SK-N-SH (cell line): ENCODE measurements at regions not wholly inside any gene's neighbourhood (a gene's known extent, or its start where the extent isn't known, plus 50 kb on each side); places are given as distances from the start of the nearest gene placed in this dataset.

Source experiments
- NFIC ChIP-seq: IDR thresholded peaks from 2 replicates; pipeline ENCODE4 v1.4.0; 2012; ENCODE audit warnings: borderline replicate concordance
- TEAD4 ChIP-seq: IDR thresholded peaks from 2 replicates; pipeline ENCODE4 v1.4.0; 2012; ENCODE audit warnings: mild to moderate bottlenecking, borderline replicate concordance; ENCODE audit not compliant: insufficient read depth
- YY1 ChIP-seq: IDR thresholded peaks from 2 replicates; pipeline ENCODE4 v1.4.0; 2012; ENCODE audit warnings: low read depth, mild to moderate bottlenecking
- TF ChIP-seq, protein P1 (sequence below): IDR thresholded peaks from 2 replicates; pipeline ENCODE4 v1.4.0; 2012; ENCODE audit warnings: low read depth
- TF ChIP-seq, protein P2 (sequence below): IDR thresholded peaks from 2 replicates; pipeline ENCODE4 v1.6.1; 2012; ENCODE audit warnings: mild to moderate bottlenecking, low read depth, low read length, moderate library complexity
- TF ChIP-seq, protein P3 (sequence below): fragments of 200-600 bp; sonication (generic); IDR thresholded peaks from 2 replicates; pipeline ENCODE4 v1.6.1; 2017; ENCODE audit warnings: antibody characterized with exemption, mild to moderate bottlenecking, moderate library complexity

DNA sequence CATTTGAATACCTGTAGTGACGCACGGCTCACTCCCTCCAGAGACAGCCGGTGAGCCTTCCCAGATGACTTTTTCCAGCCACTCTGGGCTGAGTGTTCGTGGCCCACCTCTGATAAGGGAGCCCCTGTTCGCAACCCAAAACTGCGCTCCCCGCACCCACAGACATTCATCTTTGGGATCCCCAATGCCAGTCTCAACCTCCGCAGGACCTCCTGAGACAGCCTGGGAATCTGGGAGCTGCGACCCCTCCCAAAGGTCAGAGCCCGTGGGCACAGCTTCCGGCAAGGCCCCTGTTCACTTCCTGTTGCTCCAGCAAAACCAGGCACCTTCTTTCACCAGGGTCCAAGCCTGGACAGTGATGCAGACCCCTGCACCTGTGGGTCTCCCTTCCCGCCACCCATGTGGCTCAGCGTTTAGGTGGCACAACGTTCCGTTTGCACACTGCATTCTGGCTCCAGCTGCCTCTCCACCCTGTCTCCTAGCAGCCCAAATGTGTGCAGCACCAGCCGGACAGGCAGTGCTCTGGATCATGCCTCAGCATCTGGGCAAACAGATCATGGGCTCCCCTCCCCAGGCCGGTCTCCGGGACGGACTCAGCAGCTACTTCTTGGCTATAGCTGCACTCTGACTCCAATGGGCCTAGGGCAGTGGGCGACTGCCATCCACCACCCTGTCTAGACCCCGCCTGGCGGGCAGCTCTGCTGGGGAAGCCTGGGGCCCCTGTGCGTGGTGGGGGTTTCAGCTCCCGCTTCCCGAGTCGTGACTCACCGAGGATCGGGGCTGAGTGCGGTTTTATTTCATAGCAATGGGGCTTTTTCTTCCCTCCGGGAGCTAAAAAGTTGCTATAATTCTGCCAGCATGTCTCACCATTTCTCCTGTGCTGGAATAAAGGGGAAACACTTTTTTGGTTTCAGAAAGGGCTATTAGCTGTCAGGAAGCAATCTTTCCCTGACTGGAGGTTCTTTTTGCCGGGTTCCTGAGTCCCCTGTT, 156.0 kb downstream of the OLFM1 start:
- TF ChIP-seq NFIC = no peak
- TF ChIP-seq YY1 = no peak
- TF ChIP-seq, protein P1, sequence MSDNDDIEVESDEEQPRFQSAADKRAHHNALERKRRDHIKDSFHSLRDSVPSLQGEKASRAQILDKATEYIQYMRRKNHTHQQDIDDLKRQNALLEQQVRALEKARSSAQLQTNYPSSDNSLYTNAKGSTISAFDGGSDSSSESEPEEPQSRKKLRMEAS = no peak
- TF ChIP-seq, protein P2, sequence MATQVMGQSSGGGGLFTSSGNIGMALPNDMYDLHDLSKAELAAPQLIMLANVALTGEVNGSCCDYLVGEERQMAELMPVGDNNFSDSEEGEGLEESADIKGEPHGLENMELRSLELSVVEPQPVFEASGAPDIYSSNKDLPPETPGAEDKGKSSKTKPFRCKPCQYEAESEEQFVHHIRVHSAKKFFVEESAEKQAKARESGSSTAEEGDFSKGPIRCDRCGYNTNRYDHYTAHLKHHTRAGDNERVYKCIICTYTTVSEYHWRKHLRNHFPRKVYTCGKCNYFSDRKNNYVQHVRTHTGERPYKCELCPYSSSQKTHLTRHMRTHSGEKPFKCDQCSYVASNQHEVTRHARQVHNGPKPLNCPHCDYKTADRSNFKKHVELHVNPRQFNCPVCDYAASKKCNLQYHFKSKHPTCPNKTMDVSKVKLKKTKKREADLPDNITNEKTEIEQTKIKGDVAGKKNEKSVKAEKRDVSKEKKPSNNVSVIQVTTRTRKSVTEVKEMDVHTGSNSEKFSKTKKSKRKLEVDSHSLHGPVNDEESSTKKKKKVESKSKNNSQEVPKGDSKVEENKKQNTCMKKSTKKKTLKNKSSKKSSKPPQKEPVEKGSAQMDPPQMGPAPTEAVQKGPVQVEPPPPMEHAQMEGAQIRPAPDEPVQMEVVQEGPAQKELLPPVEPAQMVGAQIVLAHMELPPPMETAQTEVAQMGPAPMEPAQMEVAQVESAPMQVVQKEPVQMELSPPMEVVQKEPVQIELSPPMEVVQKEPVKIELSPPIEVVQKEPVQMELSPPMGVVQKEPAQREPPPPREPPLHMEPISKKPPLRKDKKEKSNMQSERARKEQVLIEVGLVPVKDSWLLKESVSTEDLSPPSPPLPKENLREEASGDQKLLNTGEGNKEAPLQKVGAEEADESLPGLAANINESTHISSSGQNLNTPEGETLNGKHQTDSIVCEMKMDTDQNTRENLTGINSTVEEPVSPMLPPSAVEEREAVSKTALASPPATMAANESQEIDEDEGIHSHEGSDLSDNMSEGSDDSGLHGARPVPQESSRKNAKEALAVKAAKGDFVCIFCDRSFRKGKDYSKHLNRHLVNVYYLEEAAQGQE = no peak
- TF ChIP-seq, protein P3, sequence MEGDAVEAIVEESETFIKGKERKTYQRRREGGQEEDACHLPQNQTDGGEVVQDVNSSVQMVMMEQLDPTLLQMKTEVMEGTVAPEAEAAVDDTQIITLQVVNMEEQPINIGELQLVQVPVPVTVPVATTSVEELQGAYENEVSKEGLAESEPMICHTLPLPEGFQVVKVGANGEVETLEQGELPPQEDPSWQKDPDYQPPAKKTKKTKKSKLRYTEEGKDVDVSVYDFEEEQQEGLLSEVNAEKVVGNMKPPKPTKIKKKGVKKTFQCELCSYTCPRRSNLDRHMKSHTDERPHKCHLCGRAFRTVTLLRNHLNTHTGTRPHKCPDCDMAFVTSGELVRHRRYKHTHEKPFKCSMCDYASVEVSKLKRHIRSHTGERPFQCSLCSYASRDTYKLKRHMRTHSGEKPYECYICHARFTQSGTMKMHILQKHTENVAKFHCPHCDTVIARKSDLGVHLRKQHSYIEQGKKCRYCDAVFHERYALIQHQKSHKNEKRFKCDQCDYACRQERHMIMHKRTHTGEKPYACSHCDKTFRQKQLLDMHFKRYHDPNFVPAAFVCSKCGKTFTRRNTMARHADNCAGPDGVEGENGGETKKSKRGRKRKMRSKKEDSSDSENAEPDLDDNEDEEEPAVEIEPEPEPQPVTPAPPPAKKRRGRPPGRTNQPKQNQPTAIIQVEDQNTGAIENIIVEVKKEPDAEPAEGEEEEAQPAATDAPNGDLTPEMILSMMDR = no peak
- no peak for TF ChIP-seq TEAD4
